Activated CD8-positive, alpha-beta memory T cell treated with anti-CD3 and anti-CD28 coated beads, Interleukin-2, amount 50 U/mL, for 48 hours (primary cell): ENCODE measurements at regions not wholly inside any gene's neighbourhood (a gene's known extent, or its start where the extent isn't known, plus 50 kb on each side); places are given as distances from the start of the nearest gene placed in this dataset.

ENCODE experiments used
- DNase-seq: peaks from one replicate; pipeline ENCODE4 v3.0.0-alpha.2; 2020

DNA sequence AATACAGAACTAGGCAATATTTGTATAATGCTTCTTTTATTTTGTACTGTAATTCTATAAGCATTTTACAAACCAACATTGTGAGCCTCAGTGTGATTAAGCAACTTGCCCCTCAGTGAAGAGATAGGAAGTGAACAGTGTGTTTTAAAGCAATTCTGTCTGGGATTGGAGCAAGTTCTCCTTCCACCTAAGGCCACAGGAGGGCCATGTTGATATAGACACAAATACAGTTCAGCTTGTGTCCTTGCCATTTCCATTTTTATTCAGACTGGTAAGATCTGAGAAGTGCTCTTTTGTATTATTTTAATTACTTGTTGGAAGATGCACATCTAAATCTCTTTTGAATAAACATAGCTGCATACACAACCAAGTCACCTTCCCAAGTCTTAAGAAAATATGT, 416.3 kb upstream of the COBL start:
- no peak for DNase-seq

DNA sequence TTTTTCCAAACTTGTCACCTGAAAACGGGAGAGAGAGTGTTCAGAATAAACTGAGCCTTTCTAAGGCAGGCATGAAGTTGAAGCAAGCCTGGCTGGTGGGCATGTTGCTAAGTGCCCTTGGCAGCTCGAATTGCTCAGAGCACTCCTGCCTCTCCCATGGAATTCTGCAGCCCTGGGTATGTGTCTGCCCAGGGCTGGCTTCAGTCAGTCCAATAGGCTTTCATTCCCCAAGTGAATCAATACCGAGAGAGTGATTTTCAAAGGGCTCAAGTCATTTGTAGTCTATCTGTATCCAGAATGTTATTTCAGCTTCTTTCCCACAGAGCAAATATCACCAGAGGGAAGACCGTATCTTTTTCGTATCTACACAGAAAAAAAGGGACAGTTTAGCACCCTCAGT, 415.5 kb upstream of the COBL start:
- no peak for DNase-seq

DNA sequence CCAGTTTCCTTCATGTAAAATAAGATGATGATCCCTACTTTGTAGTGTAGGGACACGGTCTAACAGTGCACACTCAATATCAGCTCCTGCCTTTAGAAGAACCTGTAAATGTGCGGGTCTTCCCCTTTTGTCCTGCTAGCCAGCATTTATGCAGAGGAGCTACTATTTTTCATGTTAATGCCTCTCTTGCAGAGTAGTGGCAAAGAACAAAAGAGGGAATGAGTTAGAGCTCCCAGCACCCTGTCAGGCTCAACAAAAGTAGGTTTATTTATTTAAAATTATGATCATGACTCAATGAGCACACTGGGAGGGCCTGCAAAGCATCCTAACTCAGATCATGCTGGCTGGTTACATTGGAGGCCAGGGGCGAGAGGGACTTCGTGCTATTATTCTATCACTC, 414.5 kb upstream of the COBL start:
- no peak for DNase-seq

DNA sequence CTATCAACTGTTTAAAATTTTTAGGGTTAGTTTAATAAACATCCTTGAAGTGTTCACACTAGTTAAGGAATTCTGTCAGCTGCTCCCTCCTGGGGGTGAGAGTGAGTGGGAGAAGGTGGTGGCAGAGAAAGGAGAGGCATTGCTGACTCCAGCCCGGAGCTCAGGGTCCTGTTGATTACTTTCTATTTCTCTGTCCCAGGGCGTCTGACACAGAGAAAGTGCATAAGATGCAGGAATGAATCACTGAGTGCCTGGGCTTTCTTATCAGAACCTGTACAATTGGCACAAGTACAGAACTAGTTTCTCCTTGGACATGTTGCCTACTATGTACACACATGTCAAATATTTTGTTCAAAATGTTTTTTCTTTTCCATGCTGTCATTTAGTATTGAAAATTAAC, 410.8 kb upstream of the COBL start:
- no peak for DNase-seq

DNA sequence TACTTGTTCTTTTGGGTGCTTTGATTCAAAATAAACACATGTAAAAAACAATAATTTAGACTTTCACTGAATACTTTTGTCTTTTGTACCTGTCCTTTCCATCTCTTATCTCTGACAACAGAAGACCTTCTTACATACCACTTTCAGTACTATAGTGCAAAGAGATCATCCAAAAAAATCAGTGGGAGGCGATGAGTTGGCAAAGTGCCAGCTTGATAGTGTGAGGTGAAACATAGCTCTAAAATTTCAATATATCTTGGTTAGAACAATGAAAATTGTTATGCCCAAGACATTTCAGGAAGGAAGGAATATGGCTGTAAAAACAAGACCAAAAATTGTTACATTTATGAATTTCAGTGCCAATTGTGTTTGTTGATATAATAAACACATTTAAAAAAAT, 390.2 kb upstream of the COBL start:
- DNase-seq = no peak

DNA sequence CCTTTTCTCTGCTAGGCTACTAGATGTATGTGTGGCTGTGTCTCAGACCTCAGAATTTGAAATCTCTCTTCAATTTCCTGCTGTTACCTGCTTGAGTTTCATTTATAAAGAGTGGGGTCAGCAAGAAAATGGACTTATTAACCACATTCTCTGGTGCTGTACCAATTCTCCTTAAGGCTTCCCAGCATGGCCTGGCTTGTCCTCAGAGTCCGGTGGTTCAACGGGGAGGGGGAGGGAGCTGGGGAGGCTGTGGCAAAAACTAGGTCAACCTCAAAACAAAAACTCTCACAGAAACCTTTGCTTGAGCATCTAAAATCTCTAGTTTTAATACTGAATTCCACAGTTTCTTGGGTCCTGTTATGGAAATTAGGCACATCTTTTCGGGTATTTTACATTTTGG, 389.1 kb upstream of the COBL start:
- DNase-seq = no peak

DNA sequence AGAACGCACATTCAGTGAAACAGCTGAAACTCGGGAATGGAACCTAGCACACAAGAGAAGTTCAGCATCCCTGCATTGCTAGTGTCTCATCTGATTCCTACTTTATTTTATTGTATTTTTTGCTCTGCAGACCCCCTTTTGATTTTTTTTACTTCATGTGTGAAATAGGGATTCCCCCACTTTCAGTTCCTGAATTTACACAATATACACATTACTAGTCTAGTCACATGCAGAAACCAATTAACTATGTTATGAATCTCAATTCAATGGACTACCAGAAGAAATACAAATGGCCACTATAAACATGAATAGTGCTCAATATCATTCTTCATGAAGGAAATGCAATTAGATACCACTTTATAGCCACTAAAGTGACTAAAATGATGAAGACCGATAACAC, 386.1 kb upstream of the COBL start:
- no peak for DNase-seq

DNA sequence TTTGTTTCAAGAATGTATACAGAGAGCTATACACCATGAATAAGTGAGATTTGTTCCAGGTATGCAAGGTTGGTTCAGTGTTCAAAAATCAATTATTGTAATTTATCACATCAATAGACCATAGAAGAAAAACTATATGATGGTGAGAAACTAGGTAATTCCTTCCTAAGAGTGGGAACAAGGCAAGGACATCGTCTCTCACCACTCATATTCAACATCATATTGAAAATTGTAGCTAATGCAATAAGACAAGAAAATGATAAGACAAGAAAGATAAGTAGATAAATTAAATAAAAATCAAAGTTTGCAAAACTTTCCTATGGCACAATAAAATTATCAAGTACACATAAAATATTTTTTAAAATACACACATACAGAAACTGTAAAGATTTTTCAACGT, 385.3 kb upstream of the COBL start:
- no peak for DNase-seq

DNA sequence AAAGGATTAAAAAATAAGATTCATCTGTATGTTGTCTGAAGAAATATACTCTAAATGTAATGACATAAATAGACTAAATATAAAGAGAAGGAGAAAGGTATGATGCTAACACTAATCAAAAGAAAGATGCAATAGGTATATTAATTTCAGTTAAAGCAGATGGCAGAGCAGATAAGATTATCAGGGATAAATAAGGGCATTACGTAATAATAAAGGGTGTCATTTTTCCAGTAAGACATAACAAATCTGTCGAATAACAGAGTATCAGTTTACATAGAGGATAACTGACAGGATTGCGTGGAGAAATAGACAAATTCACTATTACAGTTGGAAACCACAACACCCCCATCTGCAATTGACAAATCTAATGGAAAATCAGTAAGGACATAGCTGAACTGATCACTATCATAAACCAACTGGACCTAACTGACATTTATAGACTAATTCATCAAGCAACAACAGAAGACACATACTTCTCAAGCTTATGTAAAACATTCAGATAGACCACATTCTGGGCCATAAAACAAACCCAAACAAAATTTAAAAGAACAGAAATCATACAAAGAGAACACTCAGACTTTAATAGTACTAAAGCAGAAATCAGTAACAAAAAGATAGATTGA, 384.1 kb upstream of the COBL start:
- no peak for DNase-seq

DNA sequence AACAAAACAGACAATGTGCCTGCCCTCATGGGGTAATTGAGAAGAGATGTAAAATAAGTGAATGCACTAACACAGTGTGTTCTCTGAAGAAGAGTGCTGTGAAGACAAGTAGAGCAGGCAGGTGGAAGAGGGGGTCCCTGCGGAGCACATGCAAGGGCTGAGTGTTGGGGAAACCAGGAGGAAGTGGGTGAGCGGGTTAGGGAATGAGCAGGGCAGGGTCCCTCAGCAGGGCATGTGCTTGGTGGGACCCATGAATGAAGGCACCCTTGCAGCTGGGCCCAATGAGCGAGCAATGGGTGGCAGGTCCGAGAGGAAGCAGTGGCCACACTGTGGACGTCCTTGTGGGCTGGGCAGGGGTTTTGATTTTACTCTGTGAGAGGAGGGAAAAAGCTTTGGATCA, 376.6 kb upstream of the COBL start:
- no peak for DNase-seq

DNA sequence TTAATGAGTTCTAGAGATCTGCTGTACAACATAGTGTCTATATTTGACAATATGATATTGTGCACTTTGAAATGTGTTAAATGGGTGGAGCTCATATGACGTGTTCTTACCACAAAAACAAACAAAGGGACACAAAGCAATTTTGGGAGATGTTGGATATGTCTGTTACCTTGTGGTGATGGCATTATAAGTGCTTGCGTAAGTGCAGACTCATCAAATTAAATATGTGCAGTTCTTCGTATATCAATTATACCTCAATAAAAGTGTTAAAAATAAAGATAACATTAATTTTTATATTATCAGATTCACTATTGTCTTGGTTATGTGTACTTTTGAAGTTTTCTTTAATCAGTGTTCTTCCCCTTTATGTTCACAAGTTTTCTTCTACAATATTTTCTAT, 372.9 kb upstream of the COBL start:
- DNase-seq = no peak

DNA sequence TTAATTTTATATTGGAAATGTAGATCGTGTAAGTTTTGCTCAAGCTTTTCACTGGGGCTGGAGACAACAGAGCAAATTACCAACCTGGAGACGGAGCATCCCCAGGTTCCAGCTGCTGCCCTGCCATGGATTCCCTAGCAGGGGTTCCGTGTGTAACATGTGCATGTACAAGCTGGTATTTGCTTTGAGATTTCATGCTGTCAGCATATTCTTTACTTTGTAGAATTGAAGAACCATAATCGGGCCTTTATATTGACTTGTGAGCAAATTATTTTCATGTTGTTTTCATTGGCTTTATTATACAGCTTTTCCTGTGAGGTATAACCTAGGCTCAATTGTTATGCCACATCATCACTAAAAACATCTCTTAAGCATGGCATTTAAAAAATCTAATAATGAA, 369.2 kb upstream of the COBL start:
- no peak for DNase-seq

DNA sequence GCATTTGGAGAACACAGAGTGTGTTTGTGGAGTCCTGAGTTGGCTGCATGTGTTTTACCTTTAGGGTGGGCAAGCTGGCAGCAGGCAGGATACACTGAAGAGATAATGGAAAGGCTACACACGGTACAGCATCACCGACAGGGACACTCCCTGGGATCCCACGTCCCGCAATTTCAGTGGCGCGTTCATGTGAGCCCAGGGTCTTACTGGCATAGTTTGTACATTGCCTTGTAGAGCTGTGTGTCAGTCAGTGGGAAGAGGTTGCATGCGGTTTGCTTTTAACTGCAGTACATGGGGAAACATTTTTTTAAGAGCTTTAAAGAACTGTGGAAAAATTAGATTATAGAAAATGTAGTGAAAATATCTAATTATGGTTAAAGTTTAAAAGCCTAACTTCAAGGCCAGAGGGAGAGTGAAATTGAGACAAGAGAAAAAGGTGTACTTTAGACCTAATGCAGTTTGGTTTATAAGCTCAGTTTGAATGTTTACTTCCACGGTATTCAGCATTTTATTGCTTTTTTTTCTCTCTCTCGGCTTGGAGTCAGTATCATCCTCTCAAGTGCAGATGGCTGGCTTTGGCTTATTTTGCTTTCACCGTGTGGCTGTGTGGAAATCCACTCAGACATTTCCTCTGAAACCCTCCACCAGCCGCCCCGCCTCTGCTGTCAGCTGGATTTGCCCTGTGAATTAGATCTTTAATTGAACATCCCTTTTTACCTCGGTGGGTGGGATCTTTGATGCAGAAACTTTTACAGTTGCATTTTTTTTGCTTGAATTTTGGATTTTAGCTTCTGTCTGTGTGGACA, 364.2 kb upstream of the COBL start:
- DNase-seq = no peak

DNA sequence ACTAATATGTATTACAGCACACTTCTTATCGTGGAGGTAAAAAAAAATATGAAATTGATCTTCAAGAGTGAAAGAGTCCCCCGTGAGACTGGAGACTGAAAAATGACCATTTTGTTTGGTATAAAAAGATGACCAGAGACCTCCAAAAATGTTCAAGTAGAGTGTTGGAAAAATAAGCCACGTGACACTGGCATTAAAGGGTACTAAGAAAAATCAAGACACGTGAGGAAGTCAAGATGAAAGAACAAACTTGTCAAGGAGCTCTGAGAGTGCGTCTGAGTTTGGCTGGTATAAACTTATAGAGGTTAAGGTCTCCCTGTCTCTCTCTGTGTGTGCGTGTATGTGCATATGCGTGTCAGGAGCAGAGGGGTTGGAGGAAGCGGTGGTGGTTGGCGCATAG, 362.7 kb upstream of the COBL start:
- no peak for DNase-seq

DNA sequence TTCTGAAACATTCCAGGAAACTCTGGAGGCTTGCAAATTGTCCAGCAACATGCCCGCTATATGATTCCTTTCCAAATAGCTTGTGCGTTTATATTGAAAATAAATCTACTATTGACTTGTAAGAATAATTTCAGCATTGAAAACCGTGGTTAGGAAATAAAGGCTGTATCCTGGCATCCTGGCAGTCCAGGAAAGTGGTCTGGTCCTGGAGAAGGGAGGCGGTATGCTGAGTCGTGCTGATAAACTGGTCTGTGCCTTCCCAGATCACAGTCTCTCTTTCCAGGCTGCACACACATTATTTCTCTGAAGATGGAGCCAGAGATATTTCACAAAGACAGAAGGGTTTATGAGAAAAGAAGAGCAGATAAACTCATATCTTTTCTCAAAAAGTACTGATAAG, 350.1 kb upstream of the COBL start:
- no peak for DNase-seq

DNA sequence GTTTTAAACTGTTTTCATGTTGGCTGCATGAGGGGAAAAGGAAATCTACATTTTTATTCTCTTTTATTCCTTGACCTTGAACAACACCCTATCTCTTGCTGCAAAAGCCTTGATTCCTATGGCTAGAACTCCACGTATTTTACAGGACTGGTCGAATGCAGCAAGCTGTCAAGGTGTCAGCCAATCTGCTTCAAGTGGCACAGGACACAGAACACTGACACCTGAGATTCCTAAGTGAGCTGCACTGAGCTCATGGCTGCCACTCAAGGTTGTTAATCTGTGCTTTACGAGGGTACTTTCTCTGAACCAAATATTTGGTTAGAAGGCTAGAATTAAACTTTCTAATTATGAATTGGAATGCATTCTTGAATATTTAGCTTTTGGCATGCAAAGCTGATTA, 349.7 kb upstream of the COBL start:
- DNase-seq = no peak

DNA sequence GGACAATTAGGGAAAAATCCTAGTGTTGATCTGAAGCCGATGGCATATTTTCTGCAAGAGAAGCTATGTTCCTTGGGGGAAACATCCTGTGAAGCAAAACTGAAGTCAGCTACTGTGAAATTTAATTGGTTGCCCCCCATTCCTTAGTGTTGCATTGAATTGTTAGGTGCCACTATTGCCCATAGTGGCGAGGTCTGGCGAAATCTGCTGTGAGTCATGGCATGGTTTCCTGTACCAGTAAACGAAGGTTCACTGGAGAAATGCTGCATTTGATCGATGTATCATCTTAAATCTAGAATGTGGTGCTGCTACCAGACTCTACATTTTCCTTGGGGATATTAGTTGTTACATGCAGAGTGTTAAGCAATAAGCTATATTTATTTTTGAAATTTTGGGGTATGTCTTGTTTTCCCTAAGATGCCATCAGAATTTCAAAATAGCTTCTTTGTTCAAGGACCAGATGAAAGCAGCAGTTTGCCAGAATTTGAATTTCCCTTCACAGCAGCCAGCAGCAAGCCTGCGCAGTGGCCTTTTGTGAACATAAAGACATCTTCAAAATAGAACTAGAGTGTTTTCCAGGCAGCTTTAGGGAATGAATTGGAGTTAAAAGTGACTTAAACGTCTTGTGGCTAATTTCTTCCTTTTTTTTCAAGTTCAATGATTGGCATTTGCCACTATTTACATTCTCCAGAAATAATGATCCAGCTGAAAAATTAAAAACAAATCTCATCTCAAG, 348.6 kb upstream of the COBL start:
- no peak for DNase-seq

DNA sequence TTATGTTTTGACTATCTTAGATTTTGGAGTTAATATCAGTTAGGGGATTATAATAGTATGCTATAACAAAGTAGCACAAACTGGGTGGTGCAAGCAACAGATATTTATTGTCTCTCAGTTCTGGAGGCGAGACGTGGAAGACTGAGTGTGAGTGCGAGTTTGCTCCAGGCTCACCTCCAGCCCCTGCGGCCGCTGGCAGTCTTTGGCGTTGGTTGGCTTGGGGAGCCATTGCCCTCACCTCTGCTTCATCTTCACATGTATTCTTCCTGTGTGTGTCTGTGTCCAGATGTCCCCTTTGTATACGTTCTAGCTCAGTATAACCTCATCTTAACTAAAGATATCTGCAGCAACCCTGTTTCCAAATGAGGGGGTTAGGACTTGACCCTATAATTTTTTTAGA, 343.9 kb upstream of the COBL start:
- DNase-seq = no peak

DNA sequence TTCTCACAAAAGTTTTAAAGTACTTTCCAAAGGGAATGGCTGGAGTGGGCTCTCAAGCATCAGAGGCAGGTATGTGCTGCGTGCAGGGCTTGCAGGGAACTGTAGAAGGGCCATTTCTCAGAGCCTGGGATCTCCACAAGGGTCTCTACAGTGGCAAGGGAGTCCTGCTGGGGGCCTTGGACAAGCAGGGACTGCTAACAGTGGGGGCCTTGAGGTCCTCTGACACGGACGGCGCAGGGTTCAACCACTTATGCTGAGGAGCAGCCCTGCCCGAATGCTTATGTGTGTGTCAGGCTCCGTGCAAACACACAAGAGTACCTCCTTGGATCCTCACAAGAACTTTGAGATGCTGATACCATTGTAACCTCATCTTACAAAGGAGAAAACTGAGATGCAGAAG, 342.1 kb upstream of the COBL start:
- no peak for DNase-seq

DNA sequence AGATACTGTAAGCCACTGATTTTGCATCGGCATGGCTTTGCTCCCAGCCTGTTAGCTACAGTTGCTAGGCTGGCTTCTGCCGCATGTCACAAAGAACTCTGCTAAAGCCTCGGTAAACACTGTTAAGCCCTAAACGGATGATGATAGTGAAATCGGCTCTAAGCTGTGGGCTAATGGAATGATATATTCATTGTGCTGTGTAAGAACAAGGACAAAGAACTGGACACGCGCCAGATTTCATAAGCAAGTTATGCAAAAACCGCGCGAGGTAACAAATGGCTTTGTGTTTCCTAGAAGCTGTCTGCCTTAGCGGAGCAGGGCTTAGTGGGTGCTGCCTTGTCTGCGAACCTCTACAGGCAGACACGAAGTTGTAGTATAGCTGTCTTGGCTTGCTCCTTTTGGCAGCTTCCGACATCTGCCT, 331.3 kb upstream of the COBL start:
- no peak for DNase-seq

DNA sequence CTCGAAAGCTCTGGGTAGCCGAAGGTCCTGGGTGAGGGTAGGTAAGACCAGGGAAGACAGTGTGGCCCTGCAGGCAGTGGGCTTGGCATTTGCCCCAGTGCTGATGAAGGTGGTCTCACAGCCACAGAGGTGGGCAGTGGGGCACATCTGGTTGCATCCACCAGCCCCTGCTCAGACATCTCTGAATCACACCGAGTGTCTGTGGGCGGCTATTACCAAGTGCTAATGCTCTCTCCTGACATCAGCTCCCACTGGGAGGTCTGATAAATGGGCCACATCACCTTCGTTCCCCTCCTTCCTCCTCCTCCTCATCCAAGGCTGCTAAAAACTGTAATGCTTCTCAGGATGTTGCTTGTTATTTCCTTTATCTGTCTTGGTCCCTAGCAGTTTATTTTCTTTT, 330.9 kb upstream of the COBL start:
- DNase-seq = no peak

DNA sequence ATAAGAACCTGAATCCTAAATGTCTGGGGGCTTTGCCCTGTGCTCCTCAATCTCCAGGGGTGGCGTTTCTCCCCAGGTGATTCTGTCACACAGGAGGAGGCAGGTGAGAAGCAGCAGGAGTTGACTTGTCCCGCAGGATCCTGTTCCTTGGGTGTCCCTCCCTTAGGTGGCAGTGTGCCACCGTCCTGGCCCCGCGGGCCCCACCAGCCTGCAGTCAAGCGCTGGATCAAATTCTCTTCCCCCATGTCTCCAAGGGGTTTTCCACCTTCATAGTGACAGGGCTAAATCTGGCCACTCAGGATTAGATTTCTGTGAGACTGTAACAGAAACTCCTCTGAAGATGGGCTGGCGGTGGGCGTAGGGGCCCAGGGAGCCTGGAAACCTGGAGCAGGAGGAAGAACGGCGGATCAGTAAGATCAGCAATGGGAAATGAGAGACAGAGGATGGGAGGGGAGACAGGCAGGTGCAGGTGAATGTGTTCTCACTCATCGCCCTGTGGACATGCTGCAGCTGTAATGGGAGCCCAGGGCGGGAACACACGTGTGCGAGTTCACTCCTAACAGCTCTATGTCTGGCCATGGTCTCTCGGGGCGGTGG, 329.2 kb upstream of the COBL start:
- DNase-seq = no peak

DNA sequence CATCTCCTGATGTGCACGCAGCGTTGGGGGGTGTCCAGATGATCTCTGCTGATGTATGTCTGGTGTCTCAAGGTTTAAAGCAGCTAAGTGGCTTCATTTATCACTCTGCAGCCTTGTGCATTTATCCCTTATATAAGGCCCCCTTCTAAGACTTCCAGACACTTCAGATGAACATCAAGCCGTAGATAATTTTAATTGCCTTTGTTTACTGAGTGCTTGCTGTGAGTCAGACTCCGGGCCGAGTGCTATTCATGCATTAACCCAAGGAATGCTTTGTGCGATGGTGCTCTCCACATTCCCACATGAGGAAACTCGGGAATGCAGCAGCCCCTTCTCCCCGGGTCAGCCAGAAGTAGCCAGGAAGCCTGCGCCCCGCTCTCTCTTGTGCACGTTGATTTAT, 328.6 kb upstream of the COBL start:
- DNase-seq = no peak

DNA sequence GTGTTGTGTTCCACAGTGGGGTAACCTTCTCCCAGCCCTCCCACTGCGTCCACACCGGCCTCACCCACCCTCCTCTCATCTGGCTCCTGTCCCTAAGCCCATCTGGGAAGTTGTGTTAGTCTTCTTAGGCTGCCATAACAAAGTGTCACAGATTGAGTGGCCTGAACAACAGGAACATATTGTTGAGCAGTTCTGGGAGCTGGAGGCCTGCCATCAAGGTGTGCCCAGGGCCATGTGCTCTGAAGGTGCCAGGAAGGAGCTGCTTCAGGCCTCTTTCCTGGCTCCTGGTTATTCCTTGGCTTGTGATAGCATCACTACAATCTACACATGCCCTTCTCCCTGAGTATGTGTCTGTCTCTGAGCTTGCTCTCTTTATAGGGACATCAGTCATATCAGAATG, 327.6 kb upstream of the COBL start:
- no peak for DNase-seq
